GM18502 (cell line): ENCODE measurements at regions not wholly inside any gene's neighbourhood (a gene's known extent, or its start where the extent isn't known, plus 50 kb on each side); places are given as distances from the start of the nearest gene placed in this dataset.

Experiments
- ATAC-seq: cut with Tn5 transposase; IDR thresholded peaks from one replicate; pipeline ENCODE4 v1.9.1; 2021; ENCODE audit warnings: mild to moderate bottlenecking; ENCODE audit not compliant: unreplicated experiment, poor library complexity

- no peak for ATAC-seq
Observed at GRCh38 chr4:180745019-180745418, 1498.2 kb upstream of the TENM3 start.

- ATAC-seq, result no peak
Observed at GRCh38 chr4:180751009-180751408, 1492.2 kb upstream of the TENM3 start.

- ATAC-seq, result peak; percentile 78
Observed at GRCh38 chr4:180757927-180758326, 1485.3 kb upstream of the TENM3 start.

GRCh38 chr4:180766045-180766444, 1477.2 kb upstream of the TENM3 start:
- no peak for ATAC-seq

- no peak for ATAC-seq
Observed at GRCh38 chr4:180766944-180767729, 1476.1 kb upstream of the TENM3 start.

GRCh38 chr4:180768610-180769009, 1474.6 kb upstream of the TENM3 start:
- no peak for ATAC-seq

GRCh38 chr4:180769791-180770190, 1473.4 kb upstream of the TENM3 start:
- ATAC-seq, result no peak

- ATAC-seq, result no peak
Observed at GRCh38 chr4:180770265-180770664, 1472.9 kb upstream of the TENM3 start.

- no peak for ATAC-seq
Observed at GRCh38 chr4:180784940-180785339, 1458.3 kb upstream of the TENM3 start.

- ATAC-seq, result no peak
Observed at GRCh38 chr4:180788729-180789128, 1454.5 kb upstream of the TENM3 start.

- ATAC-seq, result no peak
Observed at GRCh38 chr4:180789929-180790328, 1453.3 kb upstream of the TENM3 start.

- no peak for ATAC-seq
Observed at GRCh38 chr4:180790471-180790870, 1452.7 kb upstream of the TENM3 start.

GRCh38 chr4:180792541-180792940, 1450.7 kb upstream of the TENM3 start:
- no peak for ATAC-seq

GRCh38 chr4:180794333-180794732, 1448.9 kb upstream of the TENM3 start:
- ATAC-seq, result no peak

GRCh38 chr4:180798036-180798577, 1445.1 kb upstream of the TENM3 start:
- ATAC-seq, result no peak

- no peak for ATAC-seq
Observed at GRCh38 chr4:180799798-180800197, 1443.4 kb upstream of the TENM3 start.

GRCh38 chr4:180805101-180805500, 1438.1 kb upstream of the TENM3 start:
- no peak for ATAC-seq

GRCh38 chr4:180808862-180809261, 1434.3 kb upstream of the TENM3 start:
- ATAC-seq, result no peak

GRCh38 chr4:180809439-180809838, 1433.8 kb upstream of the TENM3 start:
- no peak for ATAC-seq

GRCh38 chr4:180810581-180810980, 1432.6 kb upstream of the TENM3 start:
- no peak for ATAC-seq

- peak; percentile 50 for ATAC-seq
Observed at GRCh38 chr4:180811556-180811955, 1431.6 kb upstream of the TENM3 start.

- ATAC-seq, result no peak
Observed at GRCh38 chr4:180812783-180813182, 1430.4 kb upstream of the TENM3 start.
